ENCODE measurements at regions not wholly inside any gene's neighbourhood (a gene's known extent, or its start where the extent isn't known, plus 50 kb on each side); places are given as distances from the start of the nearest gene placed in this dataset.

- Histone ChIP-seq H3K4me2 (no peak overlapping the region), H3K9me3 (ENCODE audit: insufficient read depth, low read depth) (no peaks in the 10 kb centered on the region), H3K36me3 (ENCODE audit: low read depth) (no peaks in the 10 kb centered on the region), H3K27ac (no peak overlapping the region), H3K9me2 (ENCODE audit: insufficient read depth) (no peaks in the 10 kb centered on the region), H3F3A (ENCODE audit: insufficient read depth, low read depth) (no peaks in the 10 kb centered on the region), H3K4me1 (replicated peaks; ENCODE audit: insufficient read depth) (no peaks in the 10 kb centered on the region), H4K20me1 (ENCODE audit: insufficient read depth) (no peaks in the 10 kb centered on the region), H3K27me3 (ENCODE audit: insufficient read depth, low read depth) (no peaks in the 10 kb centered on the region), H3K79me2 (ENCODE audit: low read depth) (no peaks in the 10 kb centered on the region), H2AFZ (no peak overlapping the region), H3K4me3 (no peak overlapping the region)
- TF ChIP-seq CTCF (conservative IDR thresholded peaks at IDR 0.05) (peak; percentile 49), EZH2 (IDR thresholded peaks at IDR 0.05; ENCODE audit: low read depth) (no peak)
- no TSS peak for BruUV-seq (replicated peaks)
- ChIA-PET POLR2A (ENCODE audit: unreplicated experiment) (interaction anchor here (0.5 to 0.6 kb wide), 4 partner anchors 84 to 350 kb away, joined by 3 to 6 read pairs (median 6); no protein-coding TSS in a partner anchor), CTCF (interaction anchor here (0.6 to 1.5 kb wide), 14 partner anchors 9 to 371 kb away, joined by 3 to 30 read pairs (median 4); no protein-coding TSS in a partner anchor)
- DNase-seq = peak; percentile 39 to 47
- intact Hi-C loops (cut with micrococcal nuclease; ENCODE audit: unreplicated experiment) = loop anchor here (1.0 to 5.0 kb wide), 3 partner anchors 77 to 222 kb away; no protein-coding TSS in a partner anchor
Observed at GRCh38 chr14:54329082-54329695, 67.6 kb upstream of the CDKN3 start.

GRCh38 chr14:54330876-54331275 is 65.9 kb upstream of the CDKN3 start:
- H3K4me1 ChIP-seq (replicated peaks; ENCODE audit: insufficient read depth) = peaks cover 10% of the 10 kb centered on the region; the same call in 1 of the 2 replicates

GRCh38 chr14:54331516-54331915 is 65.3 kb upstream of the CDKN3 start:
- no peak overlapping the region for H2AFZ ChIP-seq
- H3K27me3 ChIP-seq (ENCODE audit: insufficient read depth, low read depth) = no peaks in the 10 kb centered on the region
- no peak for DNase-seq
- POLR2A ChIA-PET (ENCODE audit: unreplicated experiment) = no interaction called here
- no peaks in the 10 kb centered on the region for H3K9me2 ChIP-seq (ENCODE audit: insufficient read depth)
- no peaks in the 10 kb centered on the region for H3K79me2 ChIP-seq (ENCODE audit: low read depth)
- no peaks in the 10 kb centered on the region for H4K20me1 ChIP-seq (ENCODE audit: insufficient read depth)
- intact Hi-C loops (cut with micrococcal nuclease; ENCODE audit: unreplicated experiment) = no loop called here
- no peaks in the 10 kb centered on the region for H3K9me3 ChIP-seq (ENCODE audit: insufficient read depth, low read depth)
- no peak overlapping the region for H3K27ac ChIP-seq
- TF ChIP-seq CTCF (conservative IDR thresholded peaks at IDR 0.05) (no peak), EZH2 (IDR thresholded peaks at IDR 0.05; ENCODE audit: low read depth) (no peak)
- peaks cover 11% of the 10 kb centered on the region; the same call in 1 of the 2 replicates for H3K4me1 ChIP-seq (replicated peaks; ENCODE audit: insufficient read depth)
- CTCF ChIA-PET = no interaction called here
- no peaks in the 10 kb centered on the region for H3K36me3 ChIP-seq (ENCODE audit: low read depth)
- H3F3A ChIP-seq (ENCODE audit: insufficient read depth, low read depth) = no peaks in the 10 kb centered on the region
- H3K4me3 ChIP-seq = no peak overlapping the region
- H3K4me2 ChIP-seq = no peak overlapping the region
- no TSS peak for BruUV-seq (replicated peaks)

More at GRCh38 chr14:54330876-54331275, 65.9 kb upstream of the CDKN3 start:
- Histone ChIP-seq H3F3A (ENCODE audit: insufficient read depth, low read depth) (no peaks in the 10 kb centered on the region), H3K9me2 (ENCODE audit: insufficient read depth) (no peaks in the 10 kb centered on the region), H3K36me3 (ENCODE audit: low read depth) (no peaks in the 10 kb centered on the region), H3K4me3 (no peak overlapping the region), H3K9me3 (ENCODE audit: insufficient read depth, low read depth) (no peaks in the 10 kb centered on the region), H2AFZ (no peak overlapping the region), H4K20me1 (ENCODE audit: insufficient read depth) (no peaks in the 10 kb centered on the region), H3K27ac (no peak overlapping the region), H3K4me2 (no peak overlapping the region), H3K79me2 (ENCODE audit: low read depth) (no peaks in the 10 kb centered on the region), H3K27me3 (ENCODE audit: insufficient read depth, low read depth) (no peaks in the 10 kb centered on the region)
- BruUV-seq (replicated peaks) = no TSS peak
- TF ChIP-seq EZH2 (IDR thresholded peaks at IDR 0.05; ENCODE audit: low read depth) (no peak), CTCF (conservative IDR thresholded peaks at IDR 0.05) (no peak)
- ChIA-PET POLR2A (ENCODE audit: unreplicated experiment) (no interaction called here), CTCF (no interaction called here)
- no peak for DNase-seq
- intact Hi-C loops (cut with micrococcal nuclease; ENCODE audit: unreplicated experiment) = no loop called here
